Prostate gland (tissue), 2 donors: ENCODE measurements at regions not wholly inside any gene's neighbourhood (a gene's known extent, or its start where the extent isn't known, plus 50 kb on each side); places are given as distances from the start of the nearest gene placed in this dataset.

ENCODE experiments used
- POLR2A ChIP-seq: fragments of 450-650 bp; IDR thresholded peaks from one replicate; pipeline ENCODE4 v1.6.1; 2016; ENCODE audit warnings: antibody characterized with exemption, mild to moderate bottlenecking
- TF ChIP-seq, protein P1 (sequence below), 4 experiments: fragments of 200-600 bp in 2 of 4; fragments of 450-650 bp in 2 of 4; sonication (generic) in 2 of 4; IDR thresholded peaks; 1 replicate in 3 of 4; 2 replicates in 1 of 4; pipeline ENCODE4 v1.5.1; 2016 to 2019; ENCODE audit warnings: antibody characterized with exemption in 4 of 4, mild to moderate bottlenecking in 2 of 4, moderate library complexity in 2 of 4

DNA sequence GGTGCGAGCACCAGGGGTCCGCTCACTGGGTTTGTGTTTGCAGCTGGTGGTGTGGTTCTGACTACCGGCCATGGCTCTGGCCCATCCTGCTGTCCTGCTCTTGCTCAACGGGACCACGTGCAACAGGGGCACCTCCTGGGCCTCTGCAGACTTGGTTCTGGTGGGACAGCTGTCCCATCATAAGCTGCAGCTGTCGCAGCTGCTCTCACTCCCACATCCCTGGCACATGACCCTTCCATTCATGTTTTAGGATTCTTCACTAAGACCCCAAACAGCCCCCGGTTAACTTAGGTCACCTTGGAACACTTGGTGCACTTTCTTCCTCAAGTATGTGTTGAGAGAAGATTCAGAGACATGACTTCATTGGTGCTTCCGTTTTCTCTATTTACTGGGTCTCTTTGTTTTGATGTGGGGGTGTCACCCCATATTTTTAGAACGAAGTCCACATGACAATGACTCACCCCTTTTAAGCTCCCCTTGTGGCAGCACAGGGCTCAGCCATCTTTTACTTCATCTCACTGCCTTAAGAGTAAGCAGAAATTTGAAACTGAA lies 68.4 kb upstream of the ARHGEF7 start:
- TF ChIP-seq POLR2A, result no peak
- TF ChIP-seq, protein P1, sequence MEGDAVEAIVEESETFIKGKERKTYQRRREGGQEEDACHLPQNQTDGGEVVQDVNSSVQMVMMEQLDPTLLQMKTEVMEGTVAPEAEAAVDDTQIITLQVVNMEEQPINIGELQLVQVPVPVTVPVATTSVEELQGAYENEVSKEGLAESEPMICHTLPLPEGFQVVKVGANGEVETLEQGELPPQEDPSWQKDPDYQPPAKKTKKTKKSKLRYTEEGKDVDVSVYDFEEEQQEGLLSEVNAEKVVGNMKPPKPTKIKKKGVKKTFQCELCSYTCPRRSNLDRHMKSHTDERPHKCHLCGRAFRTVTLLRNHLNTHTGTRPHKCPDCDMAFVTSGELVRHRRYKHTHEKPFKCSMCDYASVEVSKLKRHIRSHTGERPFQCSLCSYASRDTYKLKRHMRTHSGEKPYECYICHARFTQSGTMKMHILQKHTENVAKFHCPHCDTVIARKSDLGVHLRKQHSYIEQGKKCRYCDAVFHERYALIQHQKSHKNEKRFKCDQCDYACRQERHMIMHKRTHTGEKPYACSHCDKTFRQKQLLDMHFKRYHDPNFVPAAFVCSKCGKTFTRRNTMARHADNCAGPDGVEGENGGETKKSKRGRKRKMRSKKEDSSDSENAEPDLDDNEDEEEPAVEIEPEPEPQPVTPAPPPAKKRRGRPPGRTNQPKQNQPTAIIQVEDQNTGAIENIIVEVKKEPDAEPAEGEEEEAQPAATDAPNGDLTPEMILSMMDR (IDR thresholded peaks at IDR 0.05), result peak in 1 of 4 experiments; percentile 3
